ENCODE measurements at regions not wholly inside any gene's neighbourhood (a gene's known extent, or its start where the extent isn't known, plus 50 kb on each side); places are given as distances from the start of the nearest gene placed in this dataset.

GRCh38 chr3:110618512-110619226, 452.9 kb upstream of the NECTIN3 start:
- TF ChIP-seq CTCF (conservative IDR thresholded peaks at IDR 0.05; ENCODE audit: low read length) = no peak
- no peak for TF ChIP-seq EZH2phosphoT487 (IDR thresholded peaks at IDR 0.05; ENCODE audit: borderline replicate concordance, low read depth, low read length)
- no peak for DNase-seq (ENCODE audit: low spot score)
- H3K4me1 ChIP-seq (ENCODE audit: insufficient read depth, low read length, poor library complexity, severe bottlenecking) = no peaks in the 10 kb centered on the region
- H3K9me2 ChIP-seq (ENCODE audit: insufficient read depth, low read length) = no peaks in the 10 kb centered on the region
- no peaks in the 10 kb centered on the region for H3K36me3 ChIP-seq (ENCODE audit: insufficient read depth, low read length)
- H3K27ac ChIP-seq (ENCODE audit: low read depth, low read length, poor library complexity, severe bottlenecking) = no peak overlapping the region
- no TSS peak for BruUV-seq (replicated peaks)
- no peaks in the 10 kb centered on the region for H3K9me3 ChIP-seq (ENCODE audit: low read length)
- no peaks in the 10 kb centered on the region; the same call in 1 of the 2 replicates for H4K20me1 ChIP-seq (ENCODE audit: insufficient read depth, low read length)
- intact Hi-C loops (cut with micrococcal nuclease; ENCODE audit: unreplicated experiment) = no loop called here
- H2AFZ ChIP-seq (ENCODE audit: low read length) = no peak overlapping the region
- no peak overlapping the region for H3K4me3 ChIP-seq (ENCODE audit: low read depth, low read length, poor library complexity, severe bottlenecking)
- H3K79me2 ChIP-seq (ENCODE audit: insufficient read depth, low read depth, low read length) = no peaks in the 10 kb centered on the region
- ChIA-PET POLR2A (no interaction called here), CTCF (ENCODE audit: unreplicated experiment) (no interaction called here)
- no peak overlapping the region for H3K4me2 ChIP-seq (ENCODE audit: low read length)

GRCh38 chr3:110620118-110620517, 451.5 kb upstream of the NECTIN3 start:
- intact Hi-C loops (cut with micrococcal nuclease; ENCODE audit: unreplicated experiment) = no loop called here
- Histone ChIP-seq H3K4me3 (ENCODE audit: low read depth, low read length, poor library complexity, severe bottlenecking) (no peak overlapping the region), H2AFZ (ENCODE audit: low read length) (no peak overlapping the region), H3K9me2 (ENCODE audit: insufficient read depth, low read length) (no peaks in the 10 kb centered on the region), H4K20me1 (ENCODE audit: insufficient read depth, low read length) (no peaks in the 10 kb centered on the region; the same call in 1 of the 2 replicates), H3K9me3 (ENCODE audit: low read length) (no peaks in the 10 kb centered on the region), H3K4me1 (ENCODE audit: insufficient read depth, low read length, poor library complexity, severe bottlenecking) (no peaks in the 10 kb centered on the region), H3K79me2 (ENCODE audit: insufficient read depth, low read depth, low read length) (no peaks in the 10 kb centered on the region), H3K27ac (ENCODE audit: low read depth, low read length, poor library complexity, severe bottlenecking) (no peak overlapping the region), H3K36me3 (ENCODE audit: insufficient read depth, low read length) (no peaks in the 10 kb centered on the region), H3K4me2 (ENCODE audit: low read length) (no peak overlapping the region)
- no peak for TF ChIP-seq CTCF (conservative IDR thresholded peaks at IDR 0.05; ENCODE audit: low read length)
- no peak for TF ChIP-seq EZH2phosphoT487 (IDR thresholded peaks at IDR 0.05; ENCODE audit: borderline replicate concordance, low read depth, low read length)
- no peak for DNase-seq (ENCODE audit: low spot score)
- ChIA-PET POLR2A (no interaction called here), CTCF (ENCODE audit: unreplicated experiment) (no interaction called here)
- no TSS peak for BruUV-seq (replicated peaks)

- TF ChIP-seq EZH2phosphoT487 (IDR thresholded peaks at IDR 0.05; ENCODE audit: borderline replicate concordance, low read depth, low read length) (no peak), CTCF (conservative IDR thresholded peaks at IDR 0.05; ENCODE audit: low read length) (no peak)
- Histone ChIP-seq H3K9me3 (ENCODE audit: low read length) (no peaks in the 10 kb centered on the region), H2AFZ (ENCODE audit: low read length) (no peak overlapping the region), H3K27ac (ENCODE audit: low read depth, low read length, poor library complexity, severe bottlenecking) (no peak overlapping the region), H4K20me1 (ENCODE audit: insufficient read depth, low read length) (no peaks in the 10 kb centered on the region; the same call in 1 of the 2 replicates), H3K36me3 (ENCODE audit: insufficient read depth, low read length) (no peaks in the 10 kb centered on the region), H3K4me3 (ENCODE audit: low read depth, low read length, poor library complexity, severe bottlenecking) (no peak overlapping the region), H3K79me2 (ENCODE audit: insufficient read depth, low read depth, low read length) (no peaks in the 10 kb centered on the region), H3K4me1 (ENCODE audit: insufficient read depth, low read length, poor library complexity, severe bottlenecking) (no peaks in the 10 kb centered on the region), H3K4me2 (ENCODE audit: low read length) (no peak overlapping the region), H3K9me2 (ENCODE audit: insufficient read depth, low read length) (no peaks in the 10 kb centered on the region)
- BruUV-seq (replicated peaks) = no TSS peak
- intact Hi-C loops (cut with micrococcal nuclease; ENCODE audit: unreplicated experiment) = no loop called here
- CTCF ChIA-PET (ENCODE audit: unreplicated experiment) = no interaction called here
- POLR2A ChIA-PET = interaction anchor here (0.5 kb wide), 1 partner anchor 212 kb away, joined by 3 read pairs; no protein-coding TSS in a partner anchor
- no peak for DNase-seq (ENCODE audit: low spot score)
These were observed 448.0 kb upstream of the NECTIN3 start for GRCh38 chr3:110623571-110623970.
